ENCODE measurements at regions not wholly inside any gene's neighbourhood (a gene's known extent, or its start where the extent isn't known, plus 50 kb on each side); places are given as distances from the start of the nearest gene placed in this dataset.

- no peak for DNase-seq
- H3K27me3 ChIP-seq (replicated peaks) = no peaks in the 10 kb centered on the region
- no peak overlapping the region for H3K27ac ChIP-seq
- H3K4me3 ChIP-seq (ENCODE audit: low read depth, low read length) = no peak overlapping the region
- TF ChIP-seq CTCF (IDR thresholded peaks at IDR 0.05; ENCODE audit: low read depth, low read length, missing control alignments) = no peak
- no peaks in the 10 kb centered on the region for H3K36me3 ChIP-seq (replicated peaks)
- in situ Hi-C loops (cut with HindIII; ENCODE audit: low pct_ligation_motif_present, low sequenced_read_pairs) = no loop called here
Observed at GRCh38 chr20:16678779-16679178, 51.0 kb upstream of the SNRPB2 start.

DNA sequence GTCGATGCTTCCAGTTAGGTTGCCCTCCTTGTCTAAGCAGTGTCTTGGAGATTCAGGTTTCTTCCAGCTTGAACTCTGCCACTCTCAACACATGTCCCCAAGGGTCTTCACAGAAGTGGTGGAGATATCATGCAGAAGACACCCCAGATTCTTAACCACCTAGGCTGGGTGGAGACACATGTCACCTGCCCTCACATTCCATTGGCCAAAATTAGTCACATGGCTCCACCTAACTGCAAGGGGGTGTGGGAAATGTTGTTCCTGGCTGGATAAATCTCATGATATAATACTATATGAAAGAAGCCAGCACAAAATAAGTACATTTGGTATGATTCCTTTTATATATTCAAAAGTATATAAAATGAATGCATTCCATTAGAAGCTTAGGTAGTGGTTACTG, 52.9 kb upstream of the SNRPB2 start:
- no peak for DNase-seq
- TF ChIP-seq CTCF (IDR thresholded peaks at IDR 0.05; ENCODE audit: low read depth, low read length, missing control alignments) = no peak
- no peaks in the 10 kb centered on the region for H3K36me3 ChIP-seq (replicated peaks)
- H3K27me3 ChIP-seq (replicated peaks) = no peaks in the 10 kb centered on the region
- H3K27ac ChIP-seq = no peak overlapping the region
- no peak overlapping the region for H3K4me3 ChIP-seq (ENCODE audit: low read depth, low read length)
- in situ Hi-C loops (cut with HindIII; ENCODE audit: low pct_ligation_motif_present, low sequenced_read_pairs) = no loop called here

DNA sequence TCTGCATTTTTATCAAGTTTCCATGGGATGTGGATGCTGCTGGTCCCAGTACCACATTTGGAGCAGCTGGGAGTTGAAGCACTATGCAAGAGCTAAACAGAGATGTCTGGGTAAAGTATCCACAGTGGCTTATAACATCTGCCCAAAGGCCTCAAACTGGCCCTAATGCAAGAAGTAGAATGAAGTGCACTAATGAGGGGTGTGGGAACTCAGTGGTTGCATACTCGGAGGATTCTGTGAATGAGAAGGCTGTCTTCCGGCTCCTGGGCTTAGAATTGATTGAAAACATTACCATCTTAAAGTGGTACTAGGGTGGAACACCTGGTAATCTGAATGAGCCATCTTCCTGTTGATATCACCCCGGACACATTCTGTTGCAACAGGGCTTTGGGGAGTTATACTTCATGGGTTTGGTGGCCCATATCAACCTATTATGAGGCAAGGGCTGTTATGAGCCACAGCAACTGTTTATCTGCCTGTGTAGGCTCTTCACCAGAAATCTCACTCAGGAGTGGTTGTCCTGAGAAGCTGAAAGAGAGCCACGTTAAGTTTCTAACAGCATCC, 54.7 kb upstream of the SNRPB2 start:
- in situ Hi-C loops (cut with HindIII; ENCODE audit: low pct_ligation_motif_present, low sequenced_read_pairs) = no loop called here
- DNase-seq = no peak
- H3K27me3 ChIP-seq (replicated peaks) = no peaks in the 10 kb centered on the region
- H3K4me3 ChIP-seq (ENCODE audit: low read depth, low read length) = no peak overlapping the region
- no peak for TF ChIP-seq CTCF (IDR thresholded peaks at IDR 0.05; ENCODE audit: low read depth, low read length, missing control alignments)
- H3K27ac ChIP-seq = no peak overlapping the region
- H3K36me3 ChIP-seq (replicated peaks) = no peaks in the 10 kb centered on the region

DNA sequence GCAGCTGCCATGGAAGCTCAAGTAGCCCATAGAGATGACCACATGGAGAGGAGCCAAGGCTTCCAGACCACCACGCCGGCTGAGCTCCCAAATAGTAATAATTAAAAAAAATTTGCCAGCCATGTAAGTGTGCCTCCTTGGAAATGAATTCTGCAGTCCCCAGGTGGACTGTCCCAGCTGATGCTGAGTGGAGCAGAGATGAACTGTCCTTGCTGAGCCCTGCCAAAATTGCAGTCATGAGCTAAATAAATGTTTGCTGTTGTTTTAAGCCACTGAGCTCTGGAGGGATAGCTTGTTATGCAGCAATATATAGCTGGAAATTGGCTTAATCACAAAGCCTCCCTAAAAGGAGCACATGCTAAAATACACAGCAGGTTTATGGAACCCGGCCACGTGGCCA, 55.6 kb upstream of the SNRPB2 start:
- no peak for DNase-seq
- no peak overlapping the region for H3K4me3 ChIP-seq (ENCODE audit: low read depth, low read length)
- no peaks in the 10 kb centered on the region for H3K36me3 ChIP-seq (replicated peaks)
- in situ Hi-C loops (cut with HindIII; ENCODE audit: low pct_ligation_motif_present, low sequenced_read_pairs) = no loop called here
- no peak overlapping the region for H3K27ac ChIP-seq
- H3K27me3 ChIP-seq (replicated peaks) = no peaks in the 10 kb centered on the region
- no peak for TF ChIP-seq CTCF (IDR thresholded peaks at IDR 0.05; ENCODE audit: low read depth, low read length, missing control alignments)

DNA sequence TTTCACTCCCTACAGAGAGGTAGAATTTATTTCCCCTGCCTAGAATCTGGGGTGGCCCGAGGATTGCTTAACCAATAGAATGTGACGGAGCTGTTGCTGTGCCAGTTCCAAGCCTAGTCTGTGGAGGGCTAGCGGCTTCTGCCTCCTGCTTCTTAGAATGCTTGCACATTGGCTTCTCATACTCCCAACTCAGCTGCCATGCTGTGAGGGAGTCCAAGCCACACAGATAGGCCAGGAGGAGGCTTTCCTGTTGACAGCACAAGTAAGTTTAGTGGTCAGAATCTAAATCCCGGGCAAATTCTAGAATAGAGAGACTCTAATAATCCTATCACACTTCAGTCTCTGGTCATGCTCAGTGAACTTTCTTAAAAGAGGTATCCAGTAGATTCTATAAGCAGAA, 57.5 kb upstream of the SNRPB2 start:
- in situ Hi-C loops (cut with HindIII; ENCODE audit: low pct_ligation_motif_present, low sequenced_read_pairs) = no loop called here
- Histone ChIP-seq H3K27ac (no peak overlapping the region), H3K36me3 (replicated peaks) (no peaks in the 10 kb centered on the region), H3K27me3 (replicated peaks) (no peaks in the 10 kb centered on the region), H3K4me3 (ENCODE audit: low read depth, low read length) (no peak overlapping the region)
- no peak for TF ChIP-seq CTCF (IDR thresholded peaks at IDR 0.05; ENCODE audit: low read depth, low read length, missing control alignments)
- DNase-seq = no peak

DNA sequence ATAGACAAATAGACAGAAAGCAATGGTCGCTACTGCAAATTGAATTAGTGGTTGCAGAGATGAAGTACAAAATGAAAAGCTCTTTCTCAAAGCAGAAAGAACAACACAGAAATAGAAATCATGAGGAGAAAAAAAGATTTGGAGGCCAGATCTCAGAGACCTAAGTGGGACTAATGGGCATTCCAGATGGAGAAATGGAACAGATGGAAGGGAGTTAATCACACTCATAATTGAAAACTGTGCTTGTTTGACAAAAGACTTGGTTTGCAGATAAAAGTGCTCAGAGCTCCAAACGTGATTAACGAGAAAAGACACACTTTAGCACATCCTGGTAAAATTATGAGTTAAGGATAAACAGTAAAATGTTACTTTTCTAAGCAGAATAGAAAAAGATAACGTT, 58.1 kb upstream of the SNRPB2 start:
- no peaks in the 10 kb centered on the region for H3K27me3 ChIP-seq (replicated peaks)
- no peak overlapping the region for H3K27ac ChIP-seq
- no peak overlapping the region for H3K4me3 ChIP-seq (ENCODE audit: low read depth, low read length)
- H3K36me3 ChIP-seq (replicated peaks) = no peaks in the 10 kb centered on the region
- TF ChIP-seq CTCF (IDR thresholded peaks at IDR 0.05; ENCODE audit: low read depth, low read length, missing control alignments) = no peak
- in situ Hi-C loops (cut with HindIII; ENCODE audit: low pct_ligation_motif_present, low sequenced_read_pairs) = no loop called here
- DNase-seq = no peak

Data from brain microvascular endothelial cell (primary cell).